H1 (cell line): ENCODE measurements at regions not wholly inside any gene's neighbourhood (a gene's known extent, or its start where the extent isn't known, plus 50 kb on each side); places are given as distances from the start of the nearest gene placed in this dataset.
A peak's percentile ranks its signal among the peaks of the same experiment; 100 is the strongest.

ENCODE experiments used
- CTCF ChIA-PET: fragments of 300-600 bp; sonication (Branson Sonifier 250); formaldehyde crosslinking; loops from one replicate; lab custom pipeline; 2021; ENCODE audit not compliant: partially characterized antibody; lab: Charles Lee
- POLR2A ChIA-PET: fragments of 300-600 bp; sonication (Branson Sonifier 250); formaldehyde crosslinking; loops from one replicate; lab custom pipeline; 2021; ENCODE audit warnings: inconsistent platforms; ENCODE audit not compliant: partially characterized antibody; lab: Charles Lee
- DNase-seq, 2 experiments: peaks; one replicate each; pipeline versions ENCODE4 v3.0.0 to v3.0.0-alpha.2; 2010 to 2022; ENCODE audit warnings: low spot score in 2 of 2, low read depth in 1 of 2, mixed read lengths in 1 of 2
- FAIRE-seq: peaks from 2 replicates; lab custom pipeline; 2011; peaks lifted over from hg19 to GRCh38; lab: Jason Lieb, UNC
- H2AFZ ChIP-seq: 2 replicates; pipeline ENCODE4 v1.8.1; 2012; ENCODE audit warnings: low read length, inconsistent platforms
- H2AK5ac ChIP-seq: 2 replicates; pipeline ENCODE4 v1.6.1; 2013; ENCODE audit warnings: low read depth, low read length
- H2BK120ac ChIP-seq: replicated peaks from 2 replicates; pipeline ENCODE3; 2013; ENCODE audit warnings: low read depth, low read length, inconsistent platforms
- H2BK12ac ChIP-seq: 2 replicates; pipeline ENCODE4 v1.6.1; 2013; ENCODE audit warnings: low read depth, low read length
- H2BK15ac ChIP-seq: 2 replicates; pipeline ENCODE4 v1.6.1; 2013; ENCODE audit warnings: low read length
- H2BK20ac ChIP-seq: 2 replicates; pipeline ENCODE4 v1.6.1; 2013; ENCODE audit warnings: low read length
- H2BK5ac ChIP-seq: 2 replicates; pipeline ENCODE4 v1.6.1; 2013; ENCODE audit warnings: low read depth, low read length
- H3K14ac ChIP-seq: 2 replicates; pipeline ENCODE4 v1.6.1; 2013; ENCODE audit warnings: inconsistent platforms; ENCODE audit not compliant: insufficient read length
- H3K18ac ChIP-seq: 2 replicates; pipeline ENCODE4 v1.6.1; 2013; ENCODE audit warnings: low read length; ENCODE audit errors: extremely low read depth
- H3K23ac ChIP-seq: 2 replicates; pipeline ENCODE4 v1.6.1; 2013; ENCODE audit warnings: inconsistent platforms; ENCODE audit not compliant: insufficient read length
- H3K23me2 ChIP-seq: 2 replicates; pipeline ENCODE4 v1.6.1; 2013; ENCODE audit warnings: low read depth, low read length
- H3K27ac ChIP-seq: 2 replicates; pipeline ENCODE4 v1.6.1; 2011; ENCODE audit warnings: low read depth, low read length, inconsistent platforms
- H3K27me3 ChIP-seq, 4 experiments: replicated peaks in 1 of 4; 1 replicate in 1 of 4; 2 replicates in 3 of 4; pipeline versions ENCODE4 v1.6.1 to v1.8.1; 2011 to 2013; ENCODE audit warnings: low read length in 3 of 4, mild to moderate bottlenecking in 3 of 4, inconsistent platforms in 2 of 4, mixed read lengths in 2 of 4, moderate library complexity in 1 of 4; ENCODE audit not compliant: control insufficient read depth in 3 of 4, insufficient read depth in 3 of 4; ENCODE audit errors: extremely low read depth in 1 of 4
- H3K36me3 ChIP-seq, 4 experiments: 2 replicates each; pipeline versions ENCODE4 v1.6.1 to v1.8.1; 2011 to 2013; ENCODE audit warnings: mild to moderate bottlenecking in 4 of 4, low read length in 3 of 4, moderate library complexity in 2 of 4, control low read depth in 1 of 4, inconsistent platforms in 1 of 4; ENCODE audit not compliant: insufficient read depth in 4 of 4, control insufficient read depth in 2 of 4
- H3K4ac ChIP-seq: replicated peaks from 2 replicates; pipeline ENCODE3; 2013; ENCODE audit warnings: low read length, low read depth, mixed read lengths, inconsistent platforms; ENCODE audit not compliant: insufficient read length
- H3K4me1 ChIP-seq, 4 experiments: replicated peaks in 1 of 4; 1 replicate in 1 of 4; 2 replicates in 3 of 4; pipeline versions ENCODE4 v1.6.1 to v1.8.1; 2011 to 2013; ENCODE audit warnings: low read length in 3 of 4, inconsistent platforms in 2 of 4, mixed read lengths in 1 of 4; ENCODE audit not compliant: insufficient read depth in 4 of 4, control insufficient read depth in 3 of 4
- H3K4me2 ChIP-seq, 2 experiments: 2 replicates each; pipeline versions ENCODE4 v1.6.1 to v1.8.1; 2011 to 2013; ENCODE audit warnings: low read depth in 2 of 2, low read length in 2 of 2, control low read depth in 1 of 2, inconsistent platforms in 1 of 2, mild to moderate bottlenecking in 1 of 2; ENCODE audit not compliant: insufficient read depth in 1 of 2
- H3K4me3 ChIP-seq, 4 experiments: fragments of 200-600, 300-600 bp in 1 of 4; sonication (generic), shearing (Covaris generic), sonication (Bioruptor Twin) in 1 of 4; 2 replicates each; pipeline versions ENCODE4 v1.5.1 to v1.8.1; 2011 to 2016; ENCODE audit warnings: low read length in 4 of 4, low read depth in 3 of 4, control low read depth in 2 of 4, inconsistent platforms in 2 of 4, mild to moderate bottlenecking in 2 of 4, mixed read lengths in 1 of 4, moderate library complexity in 1 of 4; ENCODE audit not compliant: insufficient read depth in 2 of 4; ENCODE audit errors: extremely low read depth in 1 of 4
- H3K56ac ChIP-seq: replicated peaks from 2 replicates; pipeline ENCODE3; 2013; ENCODE audit warnings: low read depth, mild to moderate bottlenecking, mixed read lengths, low read length, inconsistent platforms; ENCODE audit not compliant: insufficient read length
- H3K79me1 ChIP-seq: 2 replicates; pipeline ENCODE4 v1.6.1; 2013; ENCODE audit warnings: low read depth, low read length, control low read depth
- H3K79me2 ChIP-seq, 2 experiments: 2 replicates each; pipeline versions ENCODE4 v1.6.1 to v1.8.1; 2012 to 2013; ENCODE audit warnings: low read length in 2 of 2, mild to moderate bottlenecking in 2 of 2, inconsistent platforms in 1 of 2; ENCODE audit not compliant: insufficient read depth in 2 of 2, control insufficient read depth in 1 of 2
- H3K9ac ChIP-seq, 4 experiments: replicated peaks in 1 of 4; 1 replicate in 1 of 4; 2 replicates in 3 of 4; pipeline versions ENCODE4 v1.6.1 to v1.8.1; 2011 to 2013; ENCODE audit warnings: low read depth in 3 of 4, low read length in 3 of 4, control low read depth in 2 of 4, mild to moderate bottlenecking in 2 of 4, moderate library complexity in 2 of 4, inconsistent platforms in 1 of 4; ENCODE audit errors: extremely low read depth in 1 of 4
- H3K9me3 ChIP-seq, 2 experiments: 2 replicates each; pipeline versions ENCODE4 v1.6.1 to v1.8.1; 2012 to 2013; ENCODE audit warnings: mild to moderate bottlenecking in 2 of 2, moderate library complexity in 2 of 2, control low read depth in 1 of 2, inconsistent platforms in 1 of 2, low read depth in 1 of 2, low read length in 1 of 2, mixed read lengths in 1 of 2; ENCODE audit not compliant: insufficient read depth in 2 of 2
- H4K20me1 ChIP-seq, 2 experiments: replicated peaks in 1 of 2; 2 replicates each; pipeline versions ENCODE3 to v1.8.1; 2011 to 2013; ENCODE audit warnings: inconsistent platforms in 2 of 2, low read length in 2 of 2, mild to moderate bottlenecking in 1 of 2; ENCODE audit not compliant: insufficient read depth in 2 of 2, control insufficient read depth in 1 of 2
- H4K5ac ChIP-seq: 2 replicates; pipeline ENCODE4 v1.6.1; 2013; ENCODE audit warnings: low read length, low read depth, mixed read lengths, inconsistent platforms; ENCODE audit not compliant: insufficient read length
- H4K8ac ChIP-seq: 2 replicates; pipeline ENCODE4 v1.8.0; 2013; ENCODE audit warnings: mild to moderate bottlenecking, moderate library complexity, low read length, inconsistent platforms; ENCODE audit not compliant: insufficient read depth; ENCODE audit errors: extremely low read depth
- H4K91ac ChIP-seq: replicated peaks from 2 replicates; pipeline ENCODE3; 2013; ENCODE audit warnings: low read length, mixed read lengths, inconsistent platforms; ENCODE audit not compliant: insufficient read length
- BRCA1 ChIP-seq: IDR thresholded peaks from 2 replicates; pipeline ENCODE4 v1.6.1; 2012; ENCODE audit warnings: low read depth, low read length, improper control_type of control experiment
- CEBPB ChIP-seq: IDR thresholded peaks from 2 replicates; pipeline ENCODE4 v1.6.1; 2012; ENCODE audit warnings: low read depth, low read length
- CHD1 ChIP-seq: IDR thresholded peaks from 2 replicates; pipeline ENCODE4 v1.6.1; 2012; ENCODE audit warnings: low read depth, low read length, improper control_type of control experiment
- CREB1 ChIP-seq: IDR thresholded peaks from 2 replicates; pipeline ENCODE4 v1.6.1; 2012; ENCODE audit warnings: inconsistent platforms
- EGR1 ChIP-seq: IDR thresholded peaks from 2 replicates; pipeline ENCODE4 v1.6.1; 2011; ENCODE audit warnings: low read depth, low read length, borderline replicate concordance
- EZH2 ChIP-seq: fragments of 200-600 bp; sonication (generic); IDR thresholded peaks from 2 replicates; pipeline ENCODE4 v1.7.1; 2012; ENCODE audit warnings: low read depth, mild to moderate bottlenecking, moderate library complexity, low read length, inconsistent platforms; ENCODE audit not compliant: severe bottlenecking
- RNF2 ChIP-seq: fragments of 200-900, 300-1000 bp; sonication (generic); IDR thresholded peaks from 2 replicates; pipeline ENCODE4 v1.7.1; 2016; ENCODE audit warnings: borderline replicate concordance, low read depth, mild to moderate bottlenecking, antibody characterized with exemption, low read length; ENCODE audit not compliant: poor library complexity, severe bottlenecking; ENCODE audit errors: missing control alignments
- SP4 ChIP-seq: IDR thresholded peaks from 2 replicates; pipeline ENCODE4 v1.6.1; 2012; ENCODE audit warnings: low read length, inconsistent platforms
- TAF7 ChIP-seq: optimal IDR thresholded peaks from 2 replicates; pipeline ENCODE3; 2011; ENCODE audit warnings: low read depth, mild to moderate bottlenecking, inconsistent platforms, low read length, moderate library complexity, borderline replicate concordance
- WGBS, 2 experiments: shearing (Covaris generic) in 1 of 2; methylation state at CpG; one replicate each; pipeline versions ENCODE4 v1.1.6 to v1.1.7; 2013 to 2015; ENCODE audit warnings: low lambda C conversion rate in 2 of 2, mixed read lengths in 2 of 2, inconsistent platforms in 1 of 2, low coverage in 1 of 2, missing lambda C conversion rate in 1 of 2; ENCODE audit not compliant: insufficient replicate concordance in 2 of 2, insufficient coverage in 1 of 2, insufficient read length in 1 of 2; ENCODE audit errors: extremely low coverage in 1 of 2, missing lambda C conversion rate in 1 of 2; 5-methylcytosine and 5-hydroxymethylcytosine counted together
- TF ChIP-seq, protein P1 (sequence below), 3 experiments: IDR thresholded peaks; 1 replicate in 2 of 3; 2 replicates in 1 of 3; pipeline versions ENCODE4 v1.5.1 to v1.6.1; 2011; ENCODE audit warnings: low read length in 3 of 3, mild to moderate bottlenecking in 3 of 3, inconsistent platforms in 2 of 3, low read depth in 1 of 3, moderate library complexity in 1 of 3; ENCODE audit not compliant: insufficient read depth in 1 of 3; ENCODE audit errors: control extremely low read depth in 1 of 3

- Histone ChIP-seq H3K79me1 (no peaks in the 10 kb centered on the region), H2BK20ac (no peak overlapping the region), H4K91ac (no peak overlapping the region), H4K5ac (no peak overlapping the region), H3K36me3 (no peaks in the 10 kb centered on the region), H2AK5ac (no peak overlapping the region), H2BK5ac (no peak overlapping the region), H3K4ac (peak overlapping the region; percentile 53), H3K27me3 (no peaks in the 10 kb centered on the region), H3K79me2 (no peaks in the 10 kb centered on the region), H2BK120ac (no peak overlapping the region), H3K4me2 (no peak overlapping the region), H3K23me2 (no peaks in the 10 kb centered on the region), H3K9me3 (no peaks in the 10 kb centered on the region), H2BK12ac (no peak overlapping the region), H3K4me3 (no peak overlapping the region), H3K23ac (no peak overlapping the region), H3K18ac (no peak overlapping the region), H3K14ac (no peak overlapping the region), H3K56ac (no peak overlapping the region), H4K20me1 (peaks cover 0 to 2% of the 10 kb centered on the region in 2 experiments), H2BK15ac (no peak overlapping the region), H2AFZ (peak overlapping the region; percentile 68; the same call in 1 of the 2 replicates), H3K9ac (no peak overlapping the region), H4K8ac (no peak overlapping the region), H3K27ac (no peak overlapping the region), H3K4me1 (peaks cover 3 to 11% (median 6%) of the 10 kb centered on the region in 4 experiments; a peak in 5 of 7 replicates)
- FAIRE-seq (no peak), DNase-seq (no peak)
- WGBS, 2 experiments = 84% methylated on average over 17 of the region's 20 CpGs; no CpG with 5 or more reads in 1 of the 2 experiments
- CTCF ChIA-PET = interaction anchor here (0.7 to 2.6 kb wide), 7 partner anchors 9 to 34 kb away, joined by 3 to 12 read pairs (median 6); no protein-coding TSS in a partner anchor
- POLR2A ChIA-PET = interaction anchor here (1.0 kb wide), 1 partner anchor 32 kb away, joined by 3 read pairs; no protein-coding TSS in a partner anchor
- TF ChIP-seq TAF7 (no peak), CREB1 (no peak), EGR1 (no peak), BRCA1 (no peak), EZH2 (no peak), SP4 (no peak), CEBPB (no peak), CHD1 (no peak), RNF2 (no peak)
- TF ChIP-seq, protein P1, sequence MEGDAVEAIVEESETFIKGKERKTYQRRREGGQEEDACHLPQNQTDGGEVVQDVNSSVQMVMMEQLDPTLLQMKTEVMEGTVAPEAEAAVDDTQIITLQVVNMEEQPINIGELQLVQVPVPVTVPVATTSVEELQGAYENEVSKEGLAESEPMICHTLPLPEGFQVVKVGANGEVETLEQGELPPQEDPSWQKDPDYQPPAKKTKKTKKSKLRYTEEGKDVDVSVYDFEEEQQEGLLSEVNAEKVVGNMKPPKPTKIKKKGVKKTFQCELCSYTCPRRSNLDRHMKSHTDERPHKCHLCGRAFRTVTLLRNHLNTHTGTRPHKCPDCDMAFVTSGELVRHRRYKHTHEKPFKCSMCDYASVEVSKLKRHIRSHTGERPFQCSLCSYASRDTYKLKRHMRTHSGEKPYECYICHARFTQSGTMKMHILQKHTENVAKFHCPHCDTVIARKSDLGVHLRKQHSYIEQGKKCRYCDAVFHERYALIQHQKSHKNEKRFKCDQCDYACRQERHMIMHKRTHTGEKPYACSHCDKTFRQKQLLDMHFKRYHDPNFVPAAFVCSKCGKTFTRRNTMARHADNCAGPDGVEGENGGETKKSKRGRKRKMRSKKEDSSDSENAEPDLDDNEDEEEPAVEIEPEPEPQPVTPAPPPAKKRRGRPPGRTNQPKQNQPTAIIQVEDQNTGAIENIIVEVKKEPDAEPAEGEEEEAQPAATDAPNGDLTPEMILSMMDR (IDR thresholded peaks at IDR 0.05; ENCODE audit: control extremely low read depth in 1 of 3, insufficient read depth in 1 of 3, low read depth in 1 of 3, low read length in 3 of 3) = no peak
Observed at GRCh38 chr16:87043231-87044031, 273.8 kb downstream of the C16orf95 start.
